ENCODE measurements at regions not wholly inside any gene's neighbourhood (a gene's known extent, or its start where the extent isn't known, plus 50 kb on each side); places are given as distances from the start of the nearest gene placed in this dataset.

DNA sequence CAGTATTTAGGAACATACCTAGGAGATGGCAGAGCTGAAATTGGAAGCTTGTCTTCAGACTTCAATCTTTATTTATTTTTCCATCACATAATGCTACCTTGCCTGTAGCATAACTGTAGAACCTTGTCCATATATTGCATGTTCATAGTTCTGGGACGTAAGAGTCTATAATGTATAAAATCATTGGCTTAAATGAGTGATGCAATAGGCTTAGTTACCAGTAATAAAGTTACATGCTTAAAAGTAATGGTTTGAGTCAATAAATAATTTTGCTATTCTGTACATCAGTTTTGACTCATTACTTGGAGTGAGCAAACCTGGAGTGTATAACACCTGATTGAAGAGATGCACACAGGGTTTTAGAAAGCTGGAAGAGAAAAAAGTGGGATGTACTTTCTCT is 229.3 kb downstream of the CDCA7 start:
- Histone ChIP-seq H3K4me1 (replicated peaks in 1 of 2) (peaks cover 0 to 36% of the 10 kb centered on the region in 2 donors), H3K4me3 (no peak overlapping the region), H3K27ac (no peak overlapping the region)
- ATAC-seq (replicated peaks in 6 of 8): no peak
- in situ Hi-C loops (cut with MboI; ENCODE audit: low pct_unique_long_range_greater_than_20kb in 2 of 9, low sequenced_read_pairs in 9 of 9, unreplicated experiment in 9 of 9): loop anchor here in 1 of 9 experiments (25.0 kb wide), 1 partner anchor 153 kb away; no protein-coding TSS in a partner anchor
- 57 to 100% (median 88%) methylated on average over 1 of the region's 1 CpG; no CpG with 5 or more reads in 4 of the 10 experiments for WGBS, 10 experiments

DNA sequence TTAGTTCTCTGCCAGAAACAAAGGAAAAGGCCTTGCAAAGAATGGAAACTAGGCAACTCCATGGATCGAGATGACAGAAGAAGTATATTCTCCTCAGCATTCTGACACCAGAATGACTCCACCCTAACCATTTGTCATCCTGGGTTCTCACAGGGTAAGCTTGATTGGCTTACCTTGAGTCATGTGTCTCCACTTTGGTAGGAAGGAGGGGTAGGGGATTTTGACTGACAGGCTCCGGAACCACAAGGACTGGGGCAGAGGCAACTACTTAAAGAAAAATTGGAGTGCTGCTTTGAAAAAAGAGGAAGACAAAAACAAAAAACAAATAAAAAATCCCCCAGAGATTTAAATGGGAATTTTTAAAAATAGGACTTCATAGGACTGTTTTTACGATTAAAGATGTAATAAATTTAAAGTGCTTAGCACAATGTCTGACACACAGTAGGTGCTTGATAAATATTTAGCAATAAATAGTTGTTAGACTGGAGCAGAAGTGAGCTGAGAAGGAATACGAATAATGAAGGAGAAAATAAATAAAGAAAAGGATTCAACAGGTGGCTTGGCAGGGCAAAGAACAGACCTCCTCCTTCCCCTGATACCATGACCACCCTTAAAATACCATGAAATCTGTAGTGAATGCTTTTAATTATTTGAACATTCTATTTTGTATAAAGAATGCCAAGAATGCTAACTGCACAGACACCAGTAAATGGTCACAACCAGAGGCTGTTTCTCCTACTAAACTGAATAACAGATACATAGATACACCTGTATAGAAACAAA is 230.2 kb downstream of the CDCA7 start:
- in situ Hi-C loops (cut with MboI; ENCODE audit: low pct_unique_long_range_greater_than_20kb in 2 of 9, low sequenced_read_pairs in 9 of 9, unreplicated experiment in 9 of 9): loop anchor here in 1 of 9 experiments (25.0 kb wide), 1 partner anchor 152 kb away; no protein-coding TSS in a partner anchor
- Histone ChIP-seq H3K4me1 (replicated peaks in 1 of 2) (peaks cover 0 to 36% of the 10 kb centered on the region in 2 donors), H3K4me3 (no peak overlapping the region), H3K27ac (no peak overlapping the region)
- WGBS, 10 experiments: 48 to 100% (median 92%) methylated on average over 1 to 4 of the region's 4 CpGs
- ATAC-seq (replicated peaks in 6 of 8): no peak

DNA sequence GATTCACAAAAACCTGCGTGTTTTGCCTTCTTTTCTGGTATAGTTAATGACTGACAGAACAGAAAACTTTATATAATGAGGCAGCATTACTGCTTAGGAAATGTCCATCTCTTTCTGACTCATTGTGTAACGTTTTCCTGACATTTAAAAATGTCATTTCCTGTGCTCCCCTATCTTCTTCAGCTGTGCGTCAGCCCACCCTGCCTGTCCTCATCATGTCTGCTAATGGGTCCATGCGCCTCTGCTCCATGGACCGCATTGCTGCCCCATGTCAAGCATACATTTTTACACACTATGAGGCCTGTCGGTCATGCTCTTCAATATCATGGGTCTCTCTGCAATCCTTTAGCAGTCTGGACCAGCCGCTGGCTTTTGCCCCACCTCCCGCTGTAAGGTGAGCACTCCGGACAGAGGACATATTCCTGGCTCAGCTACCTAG is 234.3 kb downstream of the CDCA7 start:
- Histone ChIP-seq H3K27ac (no peak overlapping the region), H3K4me1 (replicated peaks in 1 of 2) (peaks cover 0 to 20% of the 10 kb centered on the region in 2 donors), H3K4me3 (no peak overlapping the region)
- WGBS, 10 experiments: 73 to 100% (median 85%) methylated on average over 2 to 8 of the region's 9 CpGs; no CpG with 5 or more reads in 2 of the 10 experiments
- in situ Hi-C loops (cut with MboI; ENCODE audit: low pct_unique_long_range_greater_than_20kb in 2 of 9, low sequenced_read_pairs in 9 of 9, unreplicated experiment in 9 of 9): loop anchor here in 1 of 9 experiments (25.0 kb wide), 1 partner anchor 148 kb away; no protein-coding TSS in a partner anchor
- no peak for ATAC-seq (replicated peaks in 6 of 8)

DNA sequence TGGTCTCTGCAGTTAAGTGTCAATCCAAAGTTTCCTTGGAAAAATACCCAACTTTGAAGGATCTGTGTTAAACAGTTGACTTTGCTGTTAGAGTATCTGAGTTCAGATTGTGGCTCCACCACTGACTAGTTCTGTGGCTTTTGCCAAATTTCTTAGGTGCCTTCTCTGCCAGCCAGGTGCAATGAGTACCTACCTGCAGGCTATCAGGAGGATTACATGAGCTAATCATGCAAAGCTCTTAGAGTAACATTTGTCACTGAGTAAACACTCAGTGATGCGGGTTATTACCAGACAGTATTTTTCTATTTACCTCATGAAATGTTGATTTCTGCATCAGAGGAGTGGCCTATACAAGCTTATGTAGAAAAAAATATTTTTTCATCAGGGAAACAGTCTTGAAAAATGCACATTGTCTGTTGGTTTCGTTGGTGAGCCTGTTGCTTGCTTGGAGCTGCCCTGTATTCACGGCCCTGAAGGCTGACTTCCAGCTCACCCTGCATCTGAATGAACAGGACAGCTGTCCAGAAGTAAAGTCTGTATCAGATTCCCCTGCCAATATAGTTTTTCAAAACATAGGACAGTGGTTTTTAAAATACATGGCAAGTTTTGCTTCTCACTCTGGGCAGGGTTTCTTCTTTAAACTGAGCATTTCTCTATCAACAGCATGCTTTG is 235.1 kb downstream of the CDCA7 start:
- WGBS, 10 experiments: 0 to 100% (median 78%) methylated on average over 1 to 3 of the region's 3 CpGs; no CpG with 5 or more reads in 3 of the 10 experiments
- Histone ChIP-seq H3K4me1 (replicated peaks in 1 of 2) (peaks cover 0 to 13% of the 10 kb centered on the region in 2 donors), H3K4me3 (no peak overlapping the region), H3K27ac (no peak overlapping the region)
- peak in 3 of 8 experiments; percentile 33 to 76 (median 76) for ATAC-seq (replicated peaks in 6 of 8)
- in situ Hi-C loops (cut with MboI; ENCODE audit: low pct_unique_long_range_greater_than_20kb in 2 of 9, low sequenced_read_pairs in 9 of 9, unreplicated experiment in 9 of 9): loop anchor here in 1 of 9 experiments (25.0 kb wide), 1 partner anchor 148 kb away; no protein-coding TSS in a partner anchor

DNA sequence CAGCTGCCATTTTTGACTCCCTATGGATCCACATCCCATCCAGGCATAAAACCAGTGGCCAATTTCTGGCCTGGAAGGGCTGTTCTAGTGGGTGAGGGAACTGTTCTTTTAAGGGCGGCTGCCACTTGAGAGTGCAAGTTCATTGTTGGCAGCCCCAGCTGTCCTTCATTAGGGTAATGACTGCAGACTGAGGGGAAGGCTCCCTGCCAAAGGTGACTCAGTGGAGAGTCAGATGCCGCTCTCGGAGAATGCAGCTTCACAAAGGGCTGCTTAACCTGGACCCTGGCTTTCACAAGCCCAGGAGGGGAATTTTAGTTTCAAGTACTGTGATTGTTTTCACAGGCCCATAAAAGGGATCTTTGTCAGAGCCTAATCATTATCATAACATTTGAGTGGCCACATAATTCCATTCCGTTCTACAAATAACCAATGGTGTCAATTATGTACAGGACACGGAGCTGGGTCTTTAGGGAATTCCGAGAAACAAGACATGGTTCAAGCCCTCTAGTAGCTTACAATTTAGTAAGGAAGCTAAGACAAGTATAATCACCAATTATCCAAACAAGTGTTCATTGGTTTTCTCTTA is 235.7 kb downstream of the CDCA7 start:
- ATAC-seq (replicated peaks in 6 of 8): peak in 4 of 8 experiments; percentile 35 to 98 (median 92)
- WGBS, 10 experiments: 10 to 100% (median 84%) methylated on average over 1 to 6 of the region's 6 CpGs

DNA sequence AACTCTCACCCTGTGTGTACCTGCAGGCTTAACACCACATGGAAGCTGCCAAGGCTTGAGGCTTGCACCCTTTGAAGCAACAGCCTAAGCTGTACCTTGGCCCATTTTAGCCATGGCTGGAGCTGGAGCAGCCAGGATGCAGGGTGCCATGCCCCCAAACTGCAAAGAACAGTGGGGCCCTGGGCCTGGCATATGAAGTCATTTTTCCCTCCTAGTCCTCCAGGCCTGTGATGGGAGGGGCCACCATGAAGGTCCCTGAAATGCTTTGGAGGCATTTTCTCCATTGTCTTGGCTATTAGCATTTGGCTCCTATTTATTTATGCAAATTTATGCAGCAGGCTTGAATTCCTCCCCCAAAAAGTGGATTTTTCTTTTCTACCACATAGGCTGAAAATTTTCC is 238.4 kb downstream of the CDCA7 start:
- no peaks in the 10 kb centered on the region for H3K4me1 ChIP-seq (replicated peaks in 1 of 2)
- no peak overlapping the region for H3K27ac ChIP-seq
- H3K4me3 ChIP-seq: no peak overlapping the region
- in situ Hi-C loops (cut with MboI; ENCODE audit: low pct_unique_long_range_greater_than_20kb in 2 of 9, low sequenced_read_pairs in 9 of 9, unreplicated experiment in 9 of 9): loop anchor here in 1 of 9 experiments (25.0 kb wide), 1 partner anchor 144 kb away; no protein-coding TSS in a partner anchor
- no peak for ATAC-seq (replicated peaks in 6 of 8)

More for the DNA sequence above, 235.7 kb downstream of the CDCA7 start:
- no peak overlapping the region for H3K27ac ChIP-seq
- H3K4me1 ChIP-seq (replicated peaks in 1 of 2): peaks cover 0 to 7% of the 10 kb centered on the region in 2 donors
- no peak overlapping the region for H3K4me3 ChIP-seq
- in situ Hi-C loops (cut with MboI; ENCODE audit: low pct_unique_long_range_greater_than_20kb in 2 of 9, low sequenced_read_pairs in 9 of 9, unreplicated experiment in 9 of 9): loop anchor here in 1 of 9 experiments (25.0 kb wide), 1 partner anchor 147 kb away; no protein-coding TSS in a partner anchor

DNA sequence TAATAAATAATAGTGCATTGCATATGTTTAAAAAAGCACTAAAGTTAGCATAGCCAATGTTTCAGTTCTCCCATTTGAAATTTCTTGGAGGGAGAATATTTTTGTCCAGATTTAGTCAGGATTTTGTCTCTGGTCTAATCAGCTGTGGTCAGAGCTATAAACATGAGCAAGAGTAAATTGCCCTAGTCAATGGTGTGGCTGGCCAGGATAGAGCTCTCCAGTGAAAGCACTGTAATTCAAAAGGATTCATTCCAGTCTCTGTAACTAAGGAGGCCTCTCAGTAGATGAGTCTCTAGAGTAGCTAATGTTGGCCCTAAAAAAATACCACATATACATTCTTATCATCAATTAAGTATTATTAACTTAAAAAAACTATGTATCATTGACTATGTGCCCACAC is 241.6 kb downstream of the CDCA7 start:
- Histone ChIP-seq H3K27ac (no peak overlapping the region), H3K4me1 (replicated peaks in 1 of 2) (no peaks in the 10 kb centered on the region), H3K4me3 (no peak overlapping the region)
- in situ Hi-C loops (cut with MboI; ENCODE audit: low pct_unique_long_range_greater_than_20kb in 2 of 9, low sequenced_read_pairs in 9 of 9, unreplicated experiment in 9 of 9): loop anchor here in 1 of 9 experiments (25.0 kb wide), 1 partner anchor 141 kb away; no protein-coding TSS in a partner anchor
- peak in 2 of 8 experiments; percentile 40 to 68 for ATAC-seq (replicated peaks in 6 of 8)

DNA sequence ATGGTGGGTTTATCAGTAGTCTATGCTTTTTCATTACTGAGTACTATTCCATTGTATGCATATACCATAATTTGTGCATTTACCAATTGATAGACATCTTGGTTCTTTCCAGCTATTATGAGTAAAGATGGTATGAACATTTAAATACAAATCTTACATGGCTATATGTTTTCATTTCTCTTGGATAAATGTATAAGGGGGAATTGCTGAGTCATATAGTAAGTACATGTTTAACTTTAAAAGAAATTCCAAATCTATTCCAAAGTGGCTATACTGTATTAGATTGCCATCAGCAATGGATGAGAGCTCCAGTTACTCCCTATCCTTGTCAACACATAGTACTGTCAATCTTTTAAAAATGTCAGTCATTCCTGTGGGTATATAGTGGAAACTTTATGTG is 243.9 kb downstream of the CDCA7 start:
- no peak overlapping the region for H3K4me3 ChIP-seq
- H3K27ac ChIP-seq: no peak overlapping the region
- in situ Hi-C loops (cut with MboI; ENCODE audit: low pct_unique_long_range_greater_than_20kb in 2 of 9, low sequenced_read_pairs in 9 of 9, unreplicated experiment in 9 of 9): loop anchor here in 1 of 9 experiments (25.0 kb wide), 1 partner anchor 139 kb away; no protein-coding TSS in a partner anchor
- ATAC-seq (replicated peaks in 6 of 8): no peak
- no peaks in the 10 kb centered on the region for H3K4me1 ChIP-seq (replicated peaks in 1 of 2)

DNA sequence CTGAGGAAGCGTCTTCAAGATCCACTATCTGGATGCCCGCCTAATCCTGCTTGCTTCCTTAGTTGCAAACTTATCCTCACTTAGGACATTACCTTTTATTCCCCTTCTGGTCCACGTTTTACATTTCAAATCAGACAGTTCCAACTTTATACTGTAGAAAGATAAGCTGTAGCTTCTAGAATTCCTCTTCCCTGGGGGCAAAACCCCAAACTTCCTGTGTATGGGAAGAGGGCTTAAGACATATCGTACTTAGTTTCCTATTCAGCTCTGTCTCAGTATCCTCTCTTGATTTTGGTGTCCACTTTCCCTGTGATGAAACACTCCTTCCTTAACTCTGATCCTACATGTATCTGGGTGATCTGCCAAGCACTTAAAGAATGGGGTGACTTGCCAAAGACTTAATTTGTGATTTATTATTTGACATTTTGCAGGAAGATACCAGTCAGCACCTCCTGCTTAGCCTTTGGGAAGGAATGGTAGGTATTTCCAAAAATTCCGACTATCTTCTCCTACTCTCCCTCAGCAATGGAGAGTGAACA is 245.2 kb downstream of the CDCA7 start:
- H3K4me3 ChIP-seq: no peak overlapping the region
- H3K27ac ChIP-seq: no peak overlapping the region
- ATAC-seq (replicated peaks in 6 of 8): no peak
- no peaks in the 10 kb centered on the region for H3K4me1 ChIP-seq (replicated peaks in 1 of 2)
- WGBS, 10 experiments: 50 to 100% (median 89%) methylated on average over 1 to 5 of the region's 5 CpGs
- in situ Hi-C loops (cut with MboI; ENCODE audit: low pct_unique_long_range_greater_than_20kb in 2 of 9, low sequenced_read_pairs in 9 of 9, unreplicated experiment in 9 of 9): loop anchor here in 1 of 9 experiments (25.0 kb wide), 1 partner anchor 137 kb away; no protein-coding TSS in a partner anchor

DNA sequence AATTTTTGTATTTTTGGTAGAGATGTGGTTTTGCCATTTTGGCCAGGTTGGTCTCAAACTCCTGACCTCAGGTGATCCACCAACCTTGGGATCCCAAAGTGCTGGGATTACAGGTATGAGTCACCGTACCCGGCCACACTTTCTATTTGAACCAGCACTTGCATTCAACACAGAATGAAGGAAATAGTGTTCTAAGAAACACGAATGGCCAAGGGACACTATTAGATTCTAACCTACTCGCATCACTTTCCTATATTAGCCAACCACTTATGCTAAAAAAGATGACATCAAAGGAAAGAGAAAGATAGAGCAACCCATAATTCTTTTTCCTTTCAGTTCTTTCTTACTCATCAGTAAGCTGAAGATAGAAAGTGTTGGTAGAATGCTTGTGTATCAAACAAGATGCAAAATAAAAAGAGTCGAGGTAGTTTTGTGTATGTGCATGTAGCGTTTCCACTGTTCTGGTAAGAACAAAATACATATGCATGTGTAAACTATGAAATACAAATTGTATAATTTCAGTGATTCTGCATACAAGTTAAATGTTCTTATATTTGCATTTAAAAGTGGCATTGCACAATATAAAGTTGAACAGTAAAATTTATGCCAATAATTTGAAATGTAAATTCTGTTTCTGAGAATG is 247.6 kb downstream of the CDCA7 start:
- 27 to 92% (median 80%) methylated on average over 1 to 6 of the region's 6 CpGs; no CpG with 5 or more reads in 1 of the 10 experiments for WGBS, 10 experiments
- H3K4me1 ChIP-seq (replicated peaks in 1 of 2): peaks cover 2 to 13% of the 10 kb centered on the region in 2 donors
- H3K4me3 ChIP-seq: no peak overlapping the region
- no peak overlapping the region for H3K27ac ChIP-seq
- peak in 4 of 8 experiments; percentile 46 to 92 (median 88) for ATAC-seq (replicated peaks in 6 of 8)
- in situ Hi-C loops (cut with MboI; ENCODE audit: low pct_unique_long_range_greater_than_20kb in 2 of 9, low sequenced_read_pairs in 9 of 9, unreplicated experiment in 9 of 9): no loop called here

DNA sequence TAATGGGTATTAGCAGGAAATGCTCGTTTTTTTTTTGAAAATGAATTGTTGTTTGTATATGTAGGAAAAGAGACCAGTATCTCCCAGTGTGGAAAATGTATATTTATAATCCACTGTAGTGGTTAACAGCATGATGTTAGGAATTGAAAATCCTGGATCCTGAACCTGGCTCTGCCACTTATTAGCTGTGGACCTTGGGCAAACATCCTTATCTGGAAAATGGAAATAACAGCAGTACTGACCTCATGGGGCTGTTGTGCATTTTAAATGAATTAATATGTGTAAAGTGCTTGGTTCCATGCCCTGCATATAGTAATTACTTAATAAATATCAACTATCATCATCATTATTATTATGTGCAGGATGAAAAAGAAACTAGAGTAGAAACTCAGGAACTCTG is 251.3 kb downstream of the CDCA7 start:
- in situ Hi-C loops (cut with MboI; ENCODE audit: low pct_unique_long_range_greater_than_20kb in 2 of 9, low sequenced_read_pairs in 9 of 9, unreplicated experiment in 9 of 9): no loop called here
- H3K4me1 ChIP-seq (replicated peaks in 1 of 2): peaks cover 2 to 14% of the 10 kb centered on the region in 2 donors
- ATAC-seq (replicated peaks in 6 of 8): no peak
- no peak overlapping the region for H3K4me3 ChIP-seq
- peak overlapping the region in 1 of 2 donors; percentile 40 for H3K27ac ChIP-seq
- 0 to 25% (median 0%) methylated on average over 1 of the region's 1 CpG; no CpG with 5 or more reads in 7 of the 10 experiments for WGBS, 10 experiments

DNA sequence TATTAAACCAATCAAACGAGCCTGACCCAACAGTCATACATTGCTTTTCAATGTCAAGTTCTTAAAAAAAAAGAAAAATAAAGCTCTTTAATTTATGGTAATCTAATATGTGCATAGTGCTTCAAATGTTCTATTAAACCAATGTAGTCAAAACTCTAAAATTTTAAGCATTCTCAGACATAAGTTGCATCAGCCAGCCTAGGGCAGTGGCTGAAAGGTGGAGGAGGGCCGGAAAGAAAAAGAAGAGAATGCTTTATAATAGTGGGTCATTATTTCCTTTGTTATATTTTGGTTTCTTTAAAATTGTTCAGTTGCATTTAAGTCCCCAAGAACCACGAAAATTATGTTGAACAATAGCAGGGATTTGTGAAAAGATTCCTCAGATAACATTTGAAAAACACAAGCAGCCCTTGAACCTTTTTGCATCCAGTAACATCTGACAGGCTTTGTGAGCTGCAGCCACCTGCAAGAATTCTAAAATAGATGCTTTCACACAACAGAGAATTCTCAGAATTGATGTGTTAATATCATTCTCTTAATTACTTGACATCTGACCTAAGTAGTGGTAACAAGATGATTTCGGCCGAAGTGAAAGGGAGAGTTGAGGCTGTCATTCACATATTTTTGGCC is 252.1 kb downstream of the CDCA7 start:
- in situ Hi-C loops (cut with MboI; ENCODE audit: low pct_unique_long_range_greater_than_20kb in 2 of 9, low sequenced_read_pairs in 9 of 9, unreplicated experiment in 9 of 9): no loop called here
- ATAC-seq (replicated peaks in 6 of 8): peak in 4 of 8 experiments; percentile 27 to 64 (median 48)
- WGBS, 10 experiments: 7 to 86% (median 38%) methylated on average over 1 to 5 of the region's 5 CpGs
- Histone ChIP-seq H3K4me1 (replicated peaks in 1 of 2) (peaks cover 2 to 14% of the 10 kb centered on the region in 2 donors), H3K27ac (peak overlapping the region in 1 of 2 donors; percentile 40), H3K4me3 (no peak overlapping the region)
